K562 (cell line): ENCODE measurements at regions not wholly inside any gene's neighbourhood (a gene's known extent, or its start where the extent isn't known, plus 50 kb on each side); places are given as distances from the start of the nearest gene placed in this dataset.

Experiments
- ATAC-seq: fragments of 200-7000 bp; cut with Tn5 transposase; 3 replicates; pipeline ENCODE4 v1.9.1; 2020; ENCODE audit warnings: moderate library complexity
- BruUV-seq: library from RNA; stranded (reverse); fragments of 400-500 nt; replicated peaks from 2 replicates; lab custom pipeline; 2021; lab: Mats Ljungman, UMichigan
- CTCF ChIA-PET: fragments of 300-600 bp; formaldehyde crosslinking; extraction: SDS; loops from one replicate; lab custom pipeline; 2021; ENCODE audit warnings: low intra/inter-chr PET ratio; lab: Yijun Ruan, JAX
- POLR2A ChIA-PET: fragments of 300-600, 350-650 bp; sonication (Branson Sonifier 250); formaldehyde crosslinking; extraction: SDS; loops from one replicate; lab custom pipeline; 2021; ENCODE audit warnings: antibody characterized with exemption, inconsistent platforms; lab: Yijun Ruan, JAX
- DNase-seq, 4 experiments: peaks; one replicate each; pipeline versions ENCODE4 v3.0.0 to v3.0.0-alpha.2; 2011 to 2018; ENCODE audit warnings: low spot score in 3 of 4, mixed read lengths in 3 of 4; ENCODE audit errors: extremely low read depth in 1 of 4
- FAIRE-seq: peaks from 2 replicates; lab custom pipeline; 2011; peaks lifted over from hg19 to GRCh38; lab: Jason Lieb, UNC
- H2AFZ ChIP-seq: 2 replicates; pipeline ENCODE4 v1.6.0; 2011; ENCODE audit warnings: low read depth, low read length, control low read depth, inconsistent platforms
- H3K27ac ChIP-seq: fragments of 200-600 bp; 3 replicates; pipeline ENCODE4 v1.8.0; 2011; ENCODE audit warnings: low read depth, mild to moderate bottlenecking, control low read depth, inconsistent platforms, low read length, moderate library complexity, mixed read lengths; ENCODE audit errors: extremely low read depth
- H3K27me3 ChIP-seq, 2 experiments: fragments of 300-600 bp in 1 of 2; 2 replicates in 1 of 2; 3 replicates in 1 of 2; pipeline versions ENCODE4 v1.6.0 to v1.8.0; 2011; ENCODE audit warnings: inconsistent platforms in 2 of 2, low read length in 2 of 2, mild to moderate bottlenecking in 1 of 2, mixed read lengths in 1 of 2, moderate library complexity in 1 of 2; ENCODE audit not compliant: control insufficient read depth in 2 of 2, insufficient read depth in 2 of 2
- H3K36me3 ChIP-seq: fragments of 300-600 bp; 3 replicates; pipeline ENCODE4 v1.8.0; 2011; ENCODE audit warnings: mild to moderate bottlenecking, low read length, inconsistent platforms; ENCODE audit not compliant: control insufficient read depth, insufficient read depth
- H3K4me1 ChIP-seq, 2 experiments: fragments of 200-600 bp in 1 of 2; replicated peaks in 1 of 2; 2 replicates in 1 of 2; 3 replicates in 1 of 2; pipeline versions ENCODE4 v1.5.1 to v1.8.0; 2011; ENCODE audit warnings: inconsistent platforms in 2 of 2, low read length in 2 of 2, mild to moderate bottlenecking in 1 of 2, mixed read lengths in 1 of 2, moderate library complexity in 1 of 2; ENCODE audit not compliant: control insufficient read depth in 2 of 2, insufficient read depth in 2 of 2
- H3K4me2 ChIP-seq: 2 replicates; pipeline ENCODE4 v1.6.1; 2011; ENCODE audit warnings: low read length, control low read depth, inconsistent platforms, mixed read lengths; ENCODE audit not compliant: insufficient read depth
- H3K4me3 ChIP-seq: fragments of 200-600 bp; sonication (generic), shearing (Covaris generic); 2 replicates; pipeline ENCODE4 v1.5.1; 2016; ENCODE audit warnings: control low read depth, inconsistent platforms
- H3K79me2 ChIP-seq: fragments of 200-600 bp; 3 replicates; pipeline ENCODE4 v1.8.0; 2011; ENCODE audit warnings: low read length, inconsistent platforms; ENCODE audit not compliant: control insufficient read depth, insufficient read depth
- H3K9ac ChIP-seq, 2 experiments: 2 replicates each; pipeline versions ENCODE4 v1.6.0 to v1.6.1; 2011; ENCODE audit warnings: low read depth in 2 of 2, low read length in 2 of 2, control low read depth in 1 of 2, inconsistent platforms in 1 of 2, mild to moderate bottlenecking in 1 of 2, mixed read lengths in 1 of 2; ENCODE audit not compliant: insufficient read depth in 1 of 2
- H3K9me1 ChIP-seq: one replicate; pipeline ENCODE4 v1.6.0; 2011; ENCODE audit warnings: inconsistent platforms, mild to moderate bottlenecking, low read length, moderate library complexity; ENCODE audit not compliant: control insufficient read depth, insufficient read depth
- H3K9me3 ChIP-seq: replicated peaks from 2 replicates; pipeline ENCODE4 v1.5.1; 2011; ENCODE audit warnings: low read depth, low read length, inconsistent platforms; ENCODE audit not compliant: control insufficient read depth, insufficient read depth
- H4K20me1 ChIP-seq: replicated peaks from 2 replicates; pipeline ENCODE4 v1.6.1; 2011; ENCODE audit warnings: low read length, inconsistent platforms, mixed read lengths; ENCODE audit not compliant: control insufficient read depth, insufficient read depth
- HNRNPLL ChIP-seq: fragments of 200-400 bp; formaldehyde crosslinking; IDR thresholded peaks from 2 replicates; pipeline ENCODE4 v1.6.1; 2017; ENCODE audit warnings: low read length, low read depth, mild to moderate bottlenecking; ENCODE audit not compliant: poor library complexity, severe bottlenecking
- HOXB6 ChIP-seq: fragments of 250-450 bp; sonication (Bioruptor Pico); IDR thresholded peaks from 2 replicates; pipeline ENCODE4 v1.5.1; 2022; ENCODE audit warnings: mild to moderate bottlenecking, borderline replicate concordance
- PRDM10 ChIP-seq: fragments of 450-650 bp; IDR thresholded peaks from 2 replicates; pipeline ENCODE4 v1.6.1; 2018; ENCODE audit not compliant: partially characterized antibody
- RFX1 ChIP-seq: fragments of 450-650 bp; IDR thresholded peaks from 2 replicates; pipeline ENCODE4 v1.6.1; 2016; ENCODE audit warnings: mild to moderate bottlenecking, moderate library complexity
- ZBTB40 ChIP-seq, 2 experiments: fragments of 450-650 bp in 1 of 2; sonication (generic) in 1 of 2; formaldehyde crosslinking in 1 of 2; IDR thresholded peaks; 2 replicates each; pipeline versions ENCODE4 v1.7.1 to v1.9.0; 2016 to 2022; ENCODE audit warnings: inconsistent platforms in 1 of 2, mild to moderate bottlenecking in 1 of 2, missing genetic modification reagents in 1 of 2
- ZNF212 ChIP-seq: fragments of 450-650 bp; formaldehyde crosslinking; IDR thresholded peaks from 2 replicates; pipeline ENCODE4 v1.4.0; 2020; ENCODE audit warnings: mild to moderate bottlenecking
- ZNF444 ChIP-seq: fragments of 250-450 bp; sonication (Bioruptor Pico); IDR thresholded peaks from 2 replicates; pipeline ENCODE4 v1.4.0; 2020; ENCODE audit warnings: mild to moderate bottlenecking, moderate library complexity
- ZNF584 ChIP-seq: fragments of 200-800 bp; sonication (Bioruptor generic); IDR thresholded peaks from 2 replicates; pipeline ENCODE4 v1.6.1; 2016; ENCODE audit warnings: low read depth, mild to moderate bottlenecking, missing genetic modification characterization, missing compliant biosample characterization
- ZNF79 ChIP-seq: fragments of 250-450 bp; sonication (Bioruptor Pico); IDR thresholded peaks from 2 replicates; pipeline ENCODE4 v1.4.0; 2020; ENCODE audit warnings: low read depth, mild to moderate bottlenecking, moderate library complexity
- WGBS: fragments of 100-300 bp; shearing (Covaris generic); methylation state at CpG from one replicate; pipeline ENCODE4 v1.1.6; 2016; ENCODE audit warnings: low coverage, mixed read lengths; ENCODE audit not compliant: insufficient coverage; ENCODE audit errors: missing lambda C conversion rate; 5-methylcytosine and 5-hydroxymethylcytosine counted together
- in situ Hi-C: fragments of 300-500 bp; cut with MboI; formaldehyde crosslinking; loops from 4 replicates; pipeline ENCODE4 v1.15.0; 2018; ENCODE audit warnings: inconsistent platforms, mixed read lengths
- intact Hi-C: fragments of 100-400 bp; cut with micrococcal nuclease; formaldehyde crosslinking; loops from 2 replicates; pipeline ENCODE4 v1.14.2; 2022

DNA sequence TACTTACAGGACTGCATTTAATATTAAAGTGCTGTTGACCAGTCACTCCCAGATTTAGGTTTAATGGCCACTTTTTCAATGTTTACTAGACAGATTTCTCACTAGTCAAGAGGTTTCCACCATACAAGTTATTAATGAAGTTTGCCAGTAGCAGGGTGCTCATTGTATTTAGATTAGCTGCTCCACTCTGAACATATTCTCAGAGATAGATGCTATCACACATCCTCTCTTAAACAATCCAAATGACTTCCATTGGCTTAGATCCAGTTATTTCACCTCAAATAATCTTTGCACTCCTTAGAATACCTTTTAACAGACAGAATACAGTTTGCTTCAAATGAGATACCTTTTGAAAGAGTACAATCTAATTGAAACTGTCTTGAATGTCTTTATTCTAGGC is 276.1 kb downstream of the HDGFL1 start (continued):
- TF ChIP-seq HNRNPLL, result no peak
- TF ChIP-seq ZNF584, result no peak
- TF ChIP-seq ZNF79 (CRISPR knock-in tag), result no peak
- TF ChIP-seq, all 486 proteins: peak for 0

DNA sequence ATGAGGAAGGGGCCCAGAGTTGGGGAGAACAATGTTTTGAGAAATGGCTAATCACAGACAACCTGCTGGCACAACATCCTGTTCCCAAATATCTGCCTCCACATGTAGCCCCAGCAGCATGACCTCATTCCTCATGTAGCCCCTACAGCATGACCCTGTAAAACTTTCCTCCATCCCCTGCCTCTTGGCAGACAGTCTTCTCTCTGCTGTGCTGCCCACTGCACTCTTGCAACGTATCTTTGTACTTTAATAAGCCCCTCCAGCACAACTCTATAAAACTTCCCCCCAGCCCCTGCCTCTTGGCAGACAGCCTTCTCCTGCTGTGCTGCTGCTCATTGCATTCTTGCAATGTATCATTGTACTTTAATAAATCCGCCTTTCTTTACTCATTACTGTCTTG is 278.8 kb downstream of the HDGFL1 start:
- no peaks in the 10 kb centered on the region for H3K4me1 ChIP-seq
- BruUV-seq, result no TSS peak
- H3K9me3 ChIP-seq, result no peaks in the 10 kb centered on the region
- H3K36me3 ChIP-seq, result no peaks in the 10 kb centered on the region
- no peak for DNase-seq
- intact Hi-C loops (no loop called here), in situ Hi-C loops (no loop called here)
- ChIA-PET CTCF (no interaction called here), POLR2A (no interaction called here)
- no peaks in the 10 kb centered on the region for H3K79me2 ChIP-seq
- no peak overlapping the region for H3K27ac ChIP-seq
- ATAC-seq, result no peak
- no peak for FAIRE-seq
- no peak overlapping the region for H3K9ac ChIP-seq
- no peak overlapping the region for H2AFZ ChIP-seq
- H3K27me3 ChIP-seq, result no peaks in the 10 kb centered on the region
- H3K4me3 ChIP-seq, result no peak overlapping the region
- no peaks in the 10 kb centered on the region for H4K20me1 ChIP-seq
- H3K4me2 ChIP-seq, result no peak overlapping the region
- no peaks in the 10 kb centered on the region for H3K9me1 ChIP-seq
- WGBS, result 0% methylated on average over 2 of the region's 2 CpGs
- TF ChIP-seq ZBTB40 (IDR thresholded peaks at IDR 0.05) (no peak), ZBTB40 (CRISPR knock-in tag; IDR thresholded peaks at IDR 0.05) (no peak), PRDM10 (no peak), HOXB6 (CRISPR knock-in tag) (no peak), RFX1 (no peak), ZNF212 (CRISPR knock-in tag) (no peak), ZNF444 (no peak)
